ENCODE measurements at regions not wholly inside any gene's neighbourhood (a gene's known extent, or its start where the extent isn't known, plus 50 kb on each side); places are given as distances from the start of the nearest gene placed in this dataset.

GRCh38 chr7:54940748-54941147, 78.1 kb upstream of the EGFR start:
- Histone ChIP-seq H3K36me3 (ENCODE audit: low read length) (no peaks in the 10 kb centered on the region; the same call in 1 of the 2 replicates), H4K20me1 (ENCODE audit: low read depth, low read length) (no peaks in the 10 kb centered on the region), H2AFZ (ENCODE audit: low read depth, low read length, severe bottlenecking) (no peak overlapping the region), H3K27me3 (ENCODE audit: low read length) (no peaks in the 10 kb centered on the region), H3K4me2 (ENCODE audit: low read depth, low read length, poor library complexity, severe bottlenecking) (no peak overlapping the region), H3K9ac (ENCODE audit: low read length) (no peak overlapping the region), H3K9me2 (replicated peaks; ENCODE audit: insufficient read depth, low read length) (no peaks in the 10 kb centered on the region), H3K27ac (ENCODE audit: low read depth, low read length) (no peak overlapping the region), H3K79me2 (ENCODE audit: insufficient read depth, low read length) (no peaks in the 10 kb centered on the region), H3K4me3 (ENCODE audit: insufficient read depth, low read length, poor library complexity, severe bottlenecking) (no peak overlapping the region), H3F3A (ENCODE audit: insufficient read depth) (no peaks in the 10 kb centered on the region), H3K9me3 (ENCODE audit: insufficient read depth, low read length) (no peaks in the 10 kb centered on the region)
- TF ChIP-seq, protein P1, sequence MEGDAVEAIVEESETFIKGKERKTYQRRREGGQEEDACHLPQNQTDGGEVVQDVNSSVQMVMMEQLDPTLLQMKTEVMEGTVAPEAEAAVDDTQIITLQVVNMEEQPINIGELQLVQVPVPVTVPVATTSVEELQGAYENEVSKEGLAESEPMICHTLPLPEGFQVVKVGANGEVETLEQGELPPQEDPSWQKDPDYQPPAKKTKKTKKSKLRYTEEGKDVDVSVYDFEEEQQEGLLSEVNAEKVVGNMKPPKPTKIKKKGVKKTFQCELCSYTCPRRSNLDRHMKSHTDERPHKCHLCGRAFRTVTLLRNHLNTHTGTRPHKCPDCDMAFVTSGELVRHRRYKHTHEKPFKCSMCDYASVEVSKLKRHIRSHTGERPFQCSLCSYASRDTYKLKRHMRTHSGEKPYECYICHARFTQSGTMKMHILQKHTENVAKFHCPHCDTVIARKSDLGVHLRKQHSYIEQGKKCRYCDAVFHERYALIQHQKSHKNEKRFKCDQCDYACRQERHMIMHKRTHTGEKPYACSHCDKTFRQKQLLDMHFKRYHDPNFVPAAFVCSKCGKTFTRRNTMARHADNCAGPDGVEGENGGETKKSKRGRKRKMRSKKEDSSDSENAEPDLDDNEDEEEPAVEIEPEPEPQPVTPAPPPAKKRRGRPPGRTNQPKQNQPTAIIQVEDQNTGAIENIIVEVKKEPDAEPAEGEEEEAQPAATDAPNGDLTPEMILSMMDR (IDR thresholded peaks at IDR 0.05; ENCODE audit: insufficient read depth, low read length, poor library complexity, severe bottlenecking), result no peak
- TF ChIP-seq EZH2phosphoT487 (conservative IDR thresholded peaks at IDR 0.05; ENCODE audit: low read length), result no peak

GRCh38 chr7:54944179-54944578, 74.6 kb upstream of the EGFR start:
- Histone ChIP-seq H3K27ac (ENCODE audit: low read depth, low read length) (no peak overlapping the region), H3K9me2 (replicated peaks; ENCODE audit: insufficient read depth, low read length) (no peaks in the 10 kb centered on the region), H3K4me2 (ENCODE audit: low read depth, low read length, poor library complexity, severe bottlenecking) (no peak overlapping the region), H2AFZ (ENCODE audit: low read depth, low read length, severe bottlenecking) (no peak overlapping the region), H3K36me3 (ENCODE audit: low read length) (no peaks in the 10 kb centered on the region; the same call in 1 of the 2 replicates), H3K9me3 (ENCODE audit: insufficient read depth, low read length) (no peaks in the 10 kb centered on the region), H3K9ac (ENCODE audit: low read length) (no peak overlapping the region), H3K79me2 (ENCODE audit: insufficient read depth, low read length) (no peaks in the 10 kb centered on the region), H3K27me3 (ENCODE audit: low read length) (no peaks in the 10 kb centered on the region), H3K4me3 (ENCODE audit: insufficient read depth, low read length, poor library complexity, severe bottlenecking) (no peak overlapping the region), H4K20me1 (ENCODE audit: low read depth, low read length) (no peaks in the 10 kb centered on the region), H3F3A (ENCODE audit: insufficient read depth) (no peaks in the 10 kb centered on the region)
- TF ChIP-seq, protein P1 (IDR thresholded peaks at IDR 0.05; ENCODE audit: insufficient read depth, low read length, poor library complexity, severe bottlenecking), result no peak
- no peak for TF ChIP-seq EZH2phosphoT487 (conservative IDR thresholded peaks at IDR 0.05; ENCODE audit: low read length)

DNA sequence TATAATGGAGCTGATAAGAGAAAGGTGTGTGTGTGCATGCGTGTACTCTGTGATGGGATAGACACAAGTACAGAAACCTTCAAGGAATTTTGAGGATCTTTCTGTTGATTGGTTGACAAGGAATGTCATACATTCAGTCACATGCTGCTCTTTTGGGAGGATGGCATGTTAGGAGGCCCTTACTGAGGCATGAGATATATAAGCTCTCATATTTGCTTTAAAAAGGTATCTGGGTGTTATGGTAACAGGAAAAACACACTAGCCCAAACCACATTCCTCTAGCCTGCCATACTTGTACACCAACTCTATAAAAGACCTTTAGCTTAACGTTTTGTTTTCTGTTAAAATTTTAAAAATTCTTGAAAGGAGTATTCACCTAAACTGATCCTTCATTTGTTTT, 72.5 kb upstream of the EGFR start:
- no peak for TF ChIP-seq EZH2phosphoT487 (conservative IDR thresholded peaks at IDR 0.05; ENCODE audit: low read length)
- TF ChIP-seq, protein P1 (IDR thresholded peaks at IDR 0.05; ENCODE audit: insufficient read depth, low read length, poor library complexity, severe bottlenecking), result no peak

More for the DNA sequence above, 72.5 kb upstream of the EGFR start:
- no peaks in the 10 kb centered on the region for H3K36me3 ChIP-seq (ENCODE audit: low read length)
- no peak overlapping the region for H3K4me2 ChIP-seq (ENCODE audit: low read depth, low read length, poor library complexity, severe bottlenecking)
- no peak overlapping the region for H3K9ac ChIP-seq (ENCODE audit: low read length)
- H3K4me3 ChIP-seq (ENCODE audit: insufficient read depth, low read length, poor library complexity, severe bottlenecking), result no peak overlapping the region
- H3K27me3 ChIP-seq (ENCODE audit: low read length), result no peaks in the 10 kb centered on the region
- H3K27ac ChIP-seq (ENCODE audit: low read depth, low read length), result no peak overlapping the region
- H3F3A ChIP-seq (ENCODE audit: insufficient read depth), result no peaks in the 10 kb centered on the region
- no peaks in the 10 kb centered on the region for H3K9me3 ChIP-seq (ENCODE audit: insufficient read depth, low read length)
- no peaks in the 10 kb centered on the region for H4K20me1 ChIP-seq (ENCODE audit: low read depth, low read length)
- H3K9me2 ChIP-seq (replicated peaks; ENCODE audit: insufficient read depth, low read length), result no peaks in the 10 kb centered on the region
- H2AFZ ChIP-seq (ENCODE audit: low read depth, low read length, severe bottlenecking), result no peak overlapping the region
- no peaks in the 10 kb centered on the region for H3K79me2 ChIP-seq (ENCODE audit: insufficient read depth, low read length)

All from SU-DHL-6 (cell line).